ENCODE measurements at regions not wholly inside any gene's neighbourhood (a gene's known extent, or its start where the extent isn't known, plus 50 kb on each side); places are given as distances from the start of the nearest gene placed in this dataset.

DNA sequence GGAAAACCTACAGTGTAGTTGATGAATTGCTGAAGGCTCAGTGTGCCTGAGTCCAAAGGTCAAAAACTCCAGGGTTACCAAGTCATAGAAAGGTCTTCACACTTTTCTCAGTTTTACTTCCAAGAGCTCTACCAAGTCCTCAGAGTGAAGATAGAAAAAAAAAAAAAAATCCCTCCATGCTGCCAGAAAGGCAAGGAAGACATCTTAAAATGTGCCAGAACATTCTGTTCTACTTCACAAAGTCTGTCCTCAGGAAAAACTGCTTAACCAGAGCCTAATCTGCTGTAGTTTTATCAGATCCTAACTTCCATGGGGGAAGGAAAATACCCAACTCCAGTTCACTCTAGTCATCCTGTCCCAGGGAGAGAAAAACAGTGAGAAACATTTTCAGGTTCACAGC lies 175.6 kb upstream of the CDH11 start:
- DNase-seq (ENCODE audit: low read depth in 2 of 2) = no peak

DNA sequence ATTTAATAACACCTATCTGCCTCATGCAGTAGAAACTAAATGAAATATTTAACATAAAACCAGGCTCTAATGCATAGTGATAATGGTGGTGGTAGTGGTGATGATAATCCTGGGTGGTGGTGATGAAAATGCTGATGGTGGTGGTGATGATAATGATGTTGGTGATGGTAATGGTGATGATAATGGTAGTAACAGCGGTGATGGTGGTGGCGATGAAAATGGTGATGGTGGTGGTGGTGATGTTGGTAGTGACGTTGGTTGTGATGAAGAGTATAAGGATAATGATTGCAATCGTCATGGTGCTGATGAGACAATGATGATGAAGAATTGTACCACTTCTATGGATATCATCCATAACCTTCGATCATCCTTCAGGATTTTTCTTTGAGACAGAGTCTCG lies 173.7 kb upstream of the CDH11 start:
- no peak for DNase-seq (ENCODE audit: low read depth in 2 of 2)

DNA sequence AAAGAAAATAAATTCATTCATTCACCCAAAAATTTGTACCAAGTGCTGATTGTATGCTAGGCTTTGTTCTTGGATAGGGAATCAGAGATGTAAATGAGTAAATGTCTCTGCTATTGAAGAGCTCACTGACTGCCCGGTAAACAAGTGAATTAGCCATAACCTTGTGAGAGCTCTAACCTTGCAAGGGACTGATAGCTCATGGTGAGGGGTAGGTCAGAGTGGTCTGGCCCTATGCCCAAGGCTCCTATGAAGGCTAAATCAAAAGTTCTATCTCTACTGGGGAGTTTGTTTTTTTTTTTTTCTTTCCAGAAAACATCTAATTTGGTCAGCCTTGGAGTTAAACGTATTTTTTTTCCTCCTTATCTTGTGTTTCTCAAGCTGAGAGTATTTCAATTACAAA lies 172.8 kb upstream of the CDH11 start:
- no peak for DNase-seq (ENCODE audit: low read depth in 2 of 2)

DNA sequence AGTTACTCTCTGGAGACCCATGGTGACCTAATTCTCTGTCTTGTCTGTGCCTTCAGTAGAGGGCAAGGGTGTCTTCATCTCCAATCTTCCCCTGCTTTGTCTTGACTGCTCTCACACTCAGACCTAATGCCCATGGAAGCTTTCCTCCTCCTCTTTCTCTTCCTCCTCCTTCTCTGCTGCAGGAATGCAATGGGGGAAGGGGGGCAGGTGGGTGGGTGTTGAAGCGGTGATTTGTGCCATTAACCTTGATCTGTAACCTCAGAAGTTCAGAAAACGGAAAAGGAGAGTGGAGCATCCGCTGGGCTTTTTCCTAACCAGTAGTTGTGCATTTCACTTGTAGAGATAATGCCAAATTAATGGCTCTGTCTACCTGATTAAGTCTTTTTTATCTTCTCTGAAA lies 172.3 kb upstream of the CDH11 start:
- no peak for DNase-seq (ENCODE audit: low read depth in 2 of 2)

DNA sequence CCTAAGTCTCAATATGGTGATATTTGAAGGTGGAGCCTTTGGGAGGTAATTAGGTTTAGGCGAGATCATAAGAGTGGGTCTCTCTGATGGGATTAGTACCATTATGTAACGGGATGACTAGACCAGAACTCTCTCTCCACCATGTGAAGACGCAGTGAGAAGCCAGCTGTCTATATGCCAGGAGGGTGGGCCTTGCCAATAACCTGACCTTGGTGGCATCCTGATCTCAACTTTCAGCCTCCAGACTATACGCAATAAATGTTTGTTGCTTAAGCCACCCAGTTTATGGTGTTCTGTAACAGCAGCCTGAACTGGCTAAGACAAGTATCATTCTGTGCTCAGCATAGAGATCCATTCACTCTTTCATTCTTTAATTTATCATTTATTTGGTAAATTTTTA lies 167.2 kb upstream of the CDH11 start:
- no peak for DNase-seq (ENCODE audit: low read depth in 2 of 2)

DNA sequence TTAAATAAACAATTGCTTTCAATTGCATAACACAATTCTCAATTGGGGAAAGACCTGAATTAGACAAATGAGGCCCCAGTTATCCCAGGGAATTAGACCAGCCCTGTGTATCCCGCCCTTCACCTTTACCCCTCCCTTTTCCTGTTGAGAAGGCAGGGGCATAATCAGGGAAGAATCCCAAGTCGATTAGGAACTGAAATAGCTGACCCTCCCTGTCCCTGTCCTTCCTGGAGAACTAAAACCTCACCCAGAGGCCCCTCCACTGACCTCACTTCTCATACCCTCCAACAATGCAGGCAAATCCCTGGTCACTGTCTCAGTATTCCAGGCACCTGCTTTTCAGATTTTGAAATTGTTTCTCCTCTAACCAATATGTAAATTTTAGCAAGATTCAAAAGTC lies 165.4 kb upstream of the CDH11 start:
- DNase-seq (ENCODE audit: low read depth in 2 of 2) = no peak

DNA sequence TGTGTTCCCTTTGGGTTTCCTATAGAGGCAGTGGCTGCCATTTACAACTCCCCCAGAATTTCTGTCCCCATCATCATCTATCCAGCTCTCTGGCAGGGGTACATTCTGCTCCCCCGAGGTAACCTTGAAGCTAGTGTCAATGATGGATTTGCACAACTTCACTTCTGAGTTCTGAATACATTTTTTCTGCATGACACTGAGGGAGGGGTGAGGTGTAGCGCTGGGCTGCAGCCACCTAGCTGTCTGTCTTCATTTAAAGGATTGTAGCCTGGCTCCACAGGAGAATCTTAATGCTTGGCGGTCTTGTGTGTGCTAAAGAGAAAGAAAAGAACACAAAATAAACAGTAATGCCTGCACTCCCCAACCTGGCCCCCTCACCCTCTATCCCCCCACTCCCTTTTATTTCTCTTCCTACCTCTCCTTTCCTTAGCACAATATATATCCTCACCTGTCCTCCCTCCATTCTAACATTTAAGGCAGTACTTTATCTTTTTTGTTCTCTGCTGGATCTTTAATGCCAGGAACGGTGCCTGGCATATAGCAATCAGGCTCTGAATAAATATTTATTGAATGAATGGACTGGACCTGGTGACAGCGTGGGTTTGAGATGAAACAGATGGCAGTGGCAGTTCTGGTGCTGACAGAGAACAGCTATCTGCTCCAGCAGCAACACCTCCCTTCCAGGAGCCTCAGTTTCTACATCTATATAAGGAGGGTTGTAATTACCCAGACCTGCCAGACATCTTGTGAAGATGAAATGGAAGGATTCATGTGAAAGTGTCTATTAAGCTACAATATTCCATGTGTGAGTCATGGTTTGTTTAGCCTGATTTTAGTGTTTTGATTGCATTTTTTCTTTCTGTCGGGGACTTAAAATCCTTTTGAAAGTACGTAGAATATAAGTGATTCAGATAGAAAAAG lies 163.5 kb upstream of the CDH11 start:
- DNase-seq (ENCODE audit: low read depth in 2 of 2) = no peak

DNA sequence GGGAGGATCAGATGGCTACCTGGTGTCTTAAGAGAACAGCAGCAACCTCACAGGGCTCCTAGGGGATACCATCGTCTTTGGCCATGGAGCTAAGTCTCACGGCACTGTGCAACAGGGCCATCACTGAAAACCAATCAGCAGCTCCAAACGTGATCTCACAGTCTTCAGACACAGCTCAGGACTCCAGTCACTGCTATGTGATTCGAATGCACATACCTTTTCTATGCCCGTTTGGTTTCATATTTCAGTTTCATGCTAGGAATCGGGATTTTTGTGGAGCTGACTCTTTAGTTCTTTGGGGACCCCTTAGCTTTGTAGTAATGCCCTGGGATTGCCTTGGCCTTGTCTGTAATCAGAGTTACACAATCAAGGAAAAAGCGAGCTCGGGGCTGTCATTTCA lies 162.8 kb upstream of the CDH11 start:
- DNase-seq (ENCODE audit: low read depth in 2 of 2) = no peak

DNA sequence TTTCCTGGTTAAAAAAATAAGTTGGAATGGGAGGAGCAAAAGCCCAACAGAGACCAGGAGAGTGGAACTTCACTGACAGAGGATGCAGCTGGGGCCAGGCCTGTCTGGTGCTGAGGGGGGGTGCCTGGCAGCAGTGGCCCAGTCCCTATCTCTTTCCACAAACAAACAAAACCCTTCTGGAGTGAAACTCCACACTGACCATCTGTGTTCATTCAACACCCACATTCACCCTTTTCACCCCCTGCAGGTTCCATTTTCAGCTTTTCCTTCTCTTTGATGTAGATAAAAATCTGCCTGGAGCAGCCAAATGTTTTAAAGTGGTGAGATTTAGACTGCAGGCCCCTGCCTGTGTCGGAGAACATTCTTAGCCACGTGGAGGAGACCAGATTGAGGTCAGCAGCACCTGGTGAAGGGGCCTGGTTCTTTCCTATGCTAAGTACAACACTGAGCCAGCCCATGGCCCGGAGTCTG lies 161.4 kb upstream of the CDH11 start:
- DNase-seq (ENCODE audit: low read depth in 2 of 2) = no peak

DNA sequence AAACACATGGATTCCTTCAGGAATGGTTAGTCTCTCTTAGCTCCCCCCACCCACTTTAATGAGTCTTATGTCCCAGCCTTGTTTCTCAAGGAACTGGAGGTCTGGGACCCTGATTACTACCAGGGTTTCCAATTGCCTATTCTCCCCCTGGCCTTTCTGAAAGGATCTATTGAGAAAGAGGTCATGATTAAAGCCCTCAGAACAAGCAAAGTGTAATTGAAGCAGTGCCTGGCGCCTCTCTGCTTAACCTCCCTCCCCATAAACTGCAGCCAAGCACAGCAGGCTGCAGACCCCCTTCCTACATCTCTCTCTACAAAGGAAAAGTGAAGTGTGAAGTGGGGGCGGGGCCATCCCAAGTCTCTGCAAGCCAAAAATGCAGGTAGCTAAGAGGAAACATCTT lies 159.7 kb upstream of the CDH11 start:
- no peak for DNase-seq (ENCODE audit: low read depth in 2 of 2)

DNA sequence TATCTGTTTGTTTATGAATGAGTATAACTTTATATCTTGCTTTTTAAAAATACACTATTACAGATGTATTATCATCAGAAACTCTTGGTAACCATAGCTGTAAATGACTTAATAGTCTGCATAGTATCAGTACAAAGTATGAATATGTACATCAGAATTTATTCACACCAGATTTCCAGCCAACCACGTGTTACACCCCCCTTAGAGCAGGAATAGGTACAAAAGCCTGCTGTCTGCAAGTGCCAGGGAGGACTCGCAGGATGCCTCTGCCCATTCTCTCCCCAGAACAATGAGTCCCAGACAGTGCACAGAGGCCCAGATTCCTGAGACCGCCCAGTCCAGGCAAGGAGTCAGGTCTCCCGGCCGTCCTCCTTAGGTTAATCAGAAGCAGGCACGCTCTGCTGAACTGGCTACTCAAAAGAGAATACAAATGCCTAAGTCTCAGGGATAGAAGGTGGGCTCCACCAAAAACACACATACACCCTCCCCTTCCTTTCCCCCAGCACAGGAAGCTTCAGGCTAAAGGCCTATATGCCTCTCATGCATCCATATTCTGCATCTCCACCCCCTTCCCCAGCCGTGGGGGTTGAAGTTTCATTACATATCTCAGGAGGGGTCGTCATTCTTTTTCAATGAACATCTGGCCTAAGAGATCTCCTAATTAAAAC lies 159.1 kb upstream of the CDH11 start:
- DNase-seq (ENCODE audit: low read depth in 2 of 2) = no peak

DNA sequence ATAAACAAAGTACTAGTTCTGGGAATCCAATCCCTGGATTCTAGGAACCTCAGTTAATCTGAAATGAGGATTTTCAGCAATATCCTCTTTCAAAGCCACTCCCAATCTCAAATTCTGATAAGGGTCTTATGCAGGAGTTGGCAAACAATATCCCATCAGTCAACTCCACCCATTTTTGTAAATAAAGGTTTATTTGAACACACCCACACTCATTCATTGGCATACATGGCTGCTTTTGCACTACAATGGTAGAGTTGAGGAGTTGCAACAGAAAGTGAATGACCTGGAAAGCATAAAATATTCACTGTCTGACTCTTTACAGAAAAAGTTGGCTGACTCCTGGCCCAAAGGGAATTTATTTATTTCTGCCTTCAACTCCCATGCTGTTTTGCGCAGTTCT lies 157.7 kb upstream of the CDH11 start:
- DNase-seq (ENCODE audit: low read depth in 2 of 2) = no peak

DNA sequence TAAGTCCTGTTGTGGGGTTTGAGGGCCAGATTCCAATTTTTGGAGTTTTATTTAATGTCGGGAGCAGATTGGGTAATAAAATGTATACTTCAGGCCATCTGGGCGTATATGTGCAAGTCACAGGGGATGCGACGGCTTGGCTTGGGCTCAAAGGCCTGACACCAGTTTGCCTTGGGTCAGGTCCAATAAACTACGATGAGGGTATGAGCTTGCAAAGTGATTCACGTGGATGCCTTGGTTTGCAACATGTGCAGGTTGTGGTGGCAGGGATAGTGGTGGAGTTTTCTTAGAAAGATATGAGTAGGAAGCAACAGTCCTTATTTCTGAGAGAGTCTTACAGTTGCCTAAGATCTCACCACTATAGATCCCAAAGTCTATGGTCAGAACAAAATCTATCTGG lies 157.0 kb upstream of the CDH11 start:
- no peak for DNase-seq (ENCODE audit: low read depth in 2 of 2)

DNA sequence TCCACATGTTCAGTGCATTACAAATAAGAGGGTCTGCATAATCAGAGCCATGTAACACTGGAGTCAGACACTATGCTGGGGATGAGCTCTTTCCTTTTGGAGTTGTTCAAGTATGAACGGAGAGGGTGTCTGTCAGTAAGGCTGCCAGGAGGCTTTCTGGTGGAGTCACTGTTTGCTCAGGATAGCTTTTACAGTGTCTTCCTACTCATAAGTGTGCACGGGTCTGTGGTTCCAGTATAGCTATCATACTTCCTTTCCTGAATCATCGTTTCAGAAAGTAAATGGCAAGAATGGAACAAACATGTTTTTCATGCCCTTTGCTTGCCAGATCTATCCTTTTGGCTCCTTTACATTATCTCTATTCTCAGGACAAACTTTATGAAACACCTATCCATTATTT lies 152.7 kb upstream of the CDH11 start:
- DNase-seq (ENCODE audit: low read depth in 2 of 2) = no peak

DNA sequence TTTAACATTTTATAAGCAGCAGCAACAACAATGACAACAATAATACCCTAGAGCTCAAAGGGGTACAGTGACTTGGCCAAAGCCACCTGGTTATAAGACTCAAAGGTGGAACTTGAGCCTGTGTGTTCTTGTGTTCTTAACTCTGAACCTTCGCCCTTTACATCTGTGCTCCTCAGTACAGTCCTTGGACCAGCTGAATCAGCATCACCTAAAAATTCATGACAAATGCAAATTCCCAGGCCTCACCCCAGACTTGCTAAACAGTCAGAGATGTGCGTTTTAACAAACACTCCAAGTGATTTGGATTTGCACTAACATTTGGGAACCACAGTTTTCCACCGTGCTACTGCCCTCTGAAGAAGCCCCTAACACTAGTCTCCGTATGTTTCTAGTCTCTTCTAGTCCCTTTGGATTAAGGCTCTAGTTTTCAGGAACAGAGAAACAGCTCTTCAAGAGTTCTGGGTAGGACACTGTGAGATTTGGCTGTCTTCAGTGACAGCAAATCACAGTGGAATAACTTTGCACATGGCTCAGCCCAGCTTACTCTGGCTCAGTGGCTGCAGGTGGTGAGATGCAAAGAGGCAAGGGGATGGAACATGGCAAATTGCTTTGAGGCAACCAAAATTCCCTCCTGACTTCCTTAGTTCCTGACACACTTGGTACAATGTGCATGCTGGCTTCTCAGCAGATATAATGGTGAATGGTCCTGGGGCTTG lies 151.0 kb upstream of the CDH11 start:
- DNase-seq (ENCODE audit: low read depth in 2 of 2) = no peak

DNA sequence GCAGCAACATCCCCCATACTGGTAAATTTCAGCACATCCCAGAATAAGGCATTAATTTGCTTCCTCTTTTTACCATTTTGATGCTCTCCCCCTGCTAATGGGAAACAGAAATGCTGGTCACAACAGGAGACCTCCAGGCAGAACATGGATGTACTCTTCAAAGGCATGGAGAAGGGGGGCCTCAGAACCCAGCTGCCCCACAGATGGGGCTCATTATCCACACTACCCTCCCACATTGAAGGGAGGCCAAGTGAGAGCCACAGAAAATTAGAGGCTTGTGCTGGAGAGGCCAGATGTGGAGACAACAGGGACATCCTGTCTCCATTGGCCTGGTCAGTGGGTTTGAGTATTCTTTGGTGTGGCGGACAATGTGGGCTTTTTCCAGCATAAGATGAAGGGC lies 150.1 kb upstream of the CDH11 start:
- no peak for DNase-seq (ENCODE audit: low read depth in 2 of 2)

DNA sequence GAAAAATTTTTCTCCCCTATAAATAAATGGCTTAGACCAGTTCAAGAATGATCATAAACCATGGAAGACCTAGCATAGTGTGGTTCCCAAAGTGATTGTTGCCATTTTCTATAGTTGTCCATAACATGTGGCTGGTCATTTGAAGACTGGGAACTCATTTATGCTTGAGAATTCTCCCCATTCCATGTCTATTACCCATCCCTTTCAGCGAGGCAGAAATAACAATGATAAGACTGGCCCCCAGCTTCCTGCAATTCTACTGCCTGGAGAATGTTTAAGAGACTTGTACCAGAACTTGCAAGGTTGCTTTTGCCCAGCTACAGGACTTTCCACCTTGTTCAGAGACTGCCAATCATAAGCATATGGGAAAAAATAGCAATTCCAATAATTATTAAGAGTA lies 146.5 kb upstream of the CDH11 start:
- DNase-seq (ENCODE audit: low read depth in 2 of 2) = no peak

DNA sequence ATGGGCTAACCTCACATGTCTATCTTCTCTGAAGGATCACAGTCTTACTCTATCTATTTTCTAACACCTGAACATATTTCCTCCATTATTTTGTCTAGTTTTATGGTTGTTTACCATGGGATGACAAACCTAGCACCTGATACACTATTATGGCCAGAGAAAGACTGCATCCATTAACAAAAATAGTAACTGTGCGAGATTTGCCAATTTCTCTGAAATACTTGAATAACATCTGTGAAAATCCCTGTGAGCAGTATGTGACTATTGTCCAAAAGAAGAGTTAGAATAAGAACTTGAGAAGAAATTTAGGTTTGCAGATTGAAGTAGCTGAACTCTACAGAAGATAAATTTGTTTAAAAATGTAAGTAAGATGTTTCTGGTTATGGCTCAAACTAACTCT lies 142.0 kb upstream of the CDH11 start:
- DNase-seq (ENCODE audit: low read depth in 2 of 2) = no peak

DNA sequence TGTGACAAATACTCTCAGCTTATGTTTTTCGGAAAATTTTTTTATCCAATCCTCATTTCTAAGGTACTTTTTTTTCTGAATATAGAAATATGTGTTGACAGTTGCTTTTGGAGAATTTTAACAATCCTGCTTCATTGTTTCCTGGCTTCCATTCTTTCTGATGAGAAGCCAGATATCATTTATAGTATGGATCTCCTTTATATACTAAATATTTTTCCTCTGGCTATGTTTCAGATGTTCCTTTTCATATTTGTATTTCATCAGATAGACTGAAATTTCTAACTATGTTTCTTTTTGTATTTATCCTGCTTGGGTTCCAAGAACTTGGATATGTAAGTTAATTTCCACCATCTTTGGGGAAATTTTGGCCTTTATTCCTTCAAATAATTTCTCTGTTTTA lies 138.9 kb upstream of the CDH11 start:
- DNase-seq (ENCODE audit: low read depth in 2 of 2) = no peak

DNA sequence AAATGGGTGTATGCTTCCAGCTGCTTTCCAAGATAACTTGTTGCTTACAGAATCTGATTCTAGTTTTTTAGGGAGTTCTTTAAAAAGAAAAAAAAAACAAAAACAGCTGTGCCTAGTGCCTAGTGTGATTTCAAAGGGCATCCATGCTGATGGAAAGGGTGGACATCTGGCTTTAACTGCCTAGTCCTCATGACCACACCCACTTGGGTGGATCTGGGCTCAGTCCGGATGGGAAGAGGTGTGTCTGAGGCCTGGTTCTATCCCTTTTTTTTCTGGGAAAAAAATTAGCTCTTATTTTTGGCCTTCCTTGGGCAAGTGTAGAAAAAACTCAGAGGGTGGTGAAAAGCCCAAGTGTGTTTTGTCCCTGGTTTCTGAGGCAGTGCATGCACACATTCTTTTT lies 132.3 kb upstream of the CDH11 start:
- no peak for DNase-seq (ENCODE audit: low read depth in 2 of 2)

DNA sequence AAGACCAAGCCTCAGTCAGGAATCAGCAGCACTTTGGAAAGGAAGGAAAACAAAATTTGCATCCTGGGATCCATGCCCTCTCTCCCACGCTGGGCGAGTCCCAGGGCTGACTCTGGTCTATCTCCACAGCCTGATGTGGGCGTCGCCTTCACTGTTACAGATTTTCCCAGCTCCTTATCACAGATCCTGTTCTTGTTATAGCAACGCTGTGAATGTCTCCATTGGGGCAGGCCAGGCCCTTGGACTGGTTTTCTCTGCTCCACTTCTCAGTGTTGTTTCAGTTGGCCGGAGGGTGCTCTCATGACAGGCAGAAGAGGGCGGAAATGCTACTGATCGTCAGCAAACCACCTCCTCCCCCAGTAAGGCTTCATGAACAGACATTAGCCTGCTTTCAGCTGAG lies 127.9 kb upstream of the CDH11 start:
- DNase-seq (ENCODE audit: low read depth in 2 of 2) = no peak

DNA sequence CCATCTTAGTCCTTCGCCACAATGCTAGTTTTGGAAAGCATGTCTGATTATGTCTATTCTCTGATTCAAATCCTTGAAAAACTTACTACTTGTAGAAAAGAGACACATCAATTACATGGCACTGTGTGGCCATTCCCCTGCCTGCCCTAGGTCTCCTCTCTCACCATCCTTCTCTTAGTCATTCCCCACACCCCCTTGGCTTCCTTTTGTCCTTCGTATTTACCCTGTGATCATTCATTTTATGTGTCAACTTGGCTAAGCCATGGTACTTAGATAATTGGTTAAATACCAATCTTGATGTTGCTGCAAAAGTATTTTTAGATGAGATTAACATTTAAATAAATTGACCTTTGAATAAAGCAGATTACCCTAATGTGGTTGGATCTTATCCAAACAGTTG lies 122.9 kb upstream of the CDH11 start:
- no peak for DNase-seq (ENCODE audit: low read depth in 2 of 2)
